ENCODE measurements at regions not wholly inside any gene's neighbourhood (a gene's known extent, or its start where the extent isn't known, plus 50 kb on each side); places are given as distances from the start of the nearest gene placed in this dataset.

- DNase-seq (ENCODE audit: low read depth in 2 of 2) = no peak
Measured at GRCh38 chr17:55829995-55830612, 79.3 kb downstream of the PCTP start.

GRCh38 chr17:55830699-55831471, 80.0 kb downstream of the PCTP start:
- no peak for DNase-seq (ENCODE audit: low read depth in 2 of 2)

GRCh38 chr17:55833306-55833705, 82.5 kb downstream of the PCTP start:
- DNase-seq (ENCODE audit: low read depth in 2 of 2) = no peak

- no peak for DNase-seq (ENCODE audit: low read depth in 2 of 2)
Measured at GRCh38 chr17:55842405-55843158, 91.7 kb downstream of the PCTP start.

GRCh38 chr17:55843785-55844184, 92.9 kb downstream of the PCTP start:
- DNase-seq (ENCODE audit: low read depth in 2 of 2) = no peak

GRCh38 chr17:55845385-55845784, 94.5 kb downstream of the PCTP start:
- peak; percentile 4 to 24 for DNase-seq (ENCODE audit: low read depth in 2 of 2)

GRCh38 chr17:55846745-55847144, 95.9 kb downstream of the PCTP start:
- no peak for DNase-seq (ENCODE audit: low read depth in 2 of 2)

- no peak for DNase-seq (ENCODE audit: low read depth in 2 of 2)
Measured at GRCh38 chr17:55852734-55853133, 101.9 kb downstream of the PCTP start.

- DNase-seq (ENCODE audit: low read depth in 2 of 2) = no peak
Measured at GRCh38 chr17:55859301-55859795, 108.5 kb downstream of the PCTP start.

GRCh38 chr17:55865072-55865762, 114.4 kb downstream of the PCTP start:
- DNase-seq (ENCODE audit: low read depth in 2 of 2) = no peak

- no peak for DNase-seq (ENCODE audit: low read depth in 2 of 2)
Measured at GRCh38 chr17:55870044-55870443, 119.2 kb downstream of the PCTP start.

GRCh38 chr17:55872374-55872773, 121.5 kb downstream of the PCTP start:
- no peak for DNase-seq (ENCODE audit: low read depth in 2 of 2)

GRCh38 chr17:55873017-55873758, 122.3 kb downstream of the PCTP start:
- no peak for DNase-seq (ENCODE audit: low read depth in 2 of 2)

GRCh38 chr17:55883149-55883548, 132.3 kb downstream of the PCTP start:
- no peak for DNase-seq (ENCODE audit: low read depth in 2 of 2)

- DNase-seq (ENCODE audit: low read depth in 2 of 2) = no peak
Measured at GRCh38 chr17:55887531-55887930, 136.7 kb downstream of the PCTP start.

GRCh38 chr17:55889271-55889670, 138.4 kb downstream of the PCTP start:
- DNase-seq (ENCODE audit: low read depth in 2 of 2) = no peak

- no peak for DNase-seq (ENCODE audit: low read depth in 2 of 2)
Measured at GRCh38 chr17:55895112-55895759, 144.4 kb downstream of the PCTP start.

- no peak for DNase-seq (ENCODE audit: low read depth in 2 of 2)
Measured at GRCh38 chr17:55897301-55897700, 146.4 kb downstream of the PCTP start.

- no peak for DNase-seq (ENCODE audit: low read depth in 2 of 2)
Measured at GRCh38 chr17:55898195-55898594, 147.3 kb downstream of the PCTP start.

- DNase-seq (ENCODE audit: low read depth in 2 of 2) = no peak
Measured at GRCh38 chr17:55900188-55900587, 149.3 kb downstream of the PCTP start.
